OCI-LY7 (cell line): ENCODE measurements at regions not wholly inside any gene's neighbourhood (a gene's known extent, or its start where the extent isn't known, plus 50 kb on each side); places are given as distances from the start of the nearest gene placed in this dataset.

ENCODE experiments used
- BruUV-seq: library from RNA; stranded (reverse); fragments of 400-500 nt; replicated peaks from 2 replicates; lab custom pipeline; 2021; lab: Mats Ljungman, UMichigan
- CTCF ChIA-PET: fragments of 300-600 bp; sonication (Branson Sonifier 250); formaldehyde crosslinking; loops from one replicate; lab custom pipeline; 2022; ENCODE audit warnings: antibody characterized with exemption; ENCODE audit not compliant: unreplicated experiment; lab: Charles Lee
- POLR2A ChIA-PET: fragments of 300-600 bp; sonication (Branson Sonifier 250); formaldehyde crosslinking; loops from one replicate; lab custom pipeline; 2022; ENCODE audit warnings: antibody characterized with exemption; lab: Charles Lee
- DNase-seq: peaks from one replicate; pipeline ENCODE4 v3.0.0-alpha.2; 2015; ENCODE audit warnings: low spot score
- H2AFZ ChIP-seq: fragments of 200-600 bp; sonication (generic), shearing (Covaris generic); 2 replicates; pipeline ENCODE4 v1.6.1; 2014; ENCODE audit warnings: mild to moderate bottlenecking, antibody characterized with exemption, low read length, moderate library complexity
- H3K27ac ChIP-seq: fragments of 200-600 bp; sonication (generic); 2 replicates; pipeline ENCODE4 v1.5.1; 2014; ENCODE audit warnings: mixed run types, low read depth, mild to moderate bottlenecking, moderate library complexity, low read length, inconsistent platforms; ENCODE audit not compliant: poor library complexity, severe bottlenecking
- H3K36me3 ChIP-seq: fragments of 200-600 bp; sonication (generic); 2 replicates; pipeline ENCODE4 v1.6.1; 2014; ENCODE audit warnings: mild to moderate bottlenecking, antibody characterized with exemption, low read length, moderate library complexity, mixed read lengths; ENCODE audit not compliant: insufficient read depth
- H3K4me1 ChIP-seq: fragments of 200-600 bp; sonication (generic); 2 replicates; pipeline ENCODE4 v1.5.1; 2014; ENCODE audit warnings: mild to moderate bottlenecking, low read length; ENCODE audit not compliant: insufficient read depth, poor library complexity, severe bottlenecking
- H3K4me2 ChIP-seq: fragments of 200-600 bp; sonication (generic); 2 replicates; pipeline ENCODE4 v1.6.1; 2014; ENCODE audit warnings: mild to moderate bottlenecking, low read length
- H3K4me3 ChIP-seq: fragments of 200-600 bp; sonication (generic); 2 replicates; pipeline ENCODE4 v1.5.1; 2014; ENCODE audit warnings: mild to moderate bottlenecking, low read depth, low read length; ENCODE audit not compliant: poor library complexity, severe bottlenecking
- H3K79me2 ChIP-seq: fragments of 200-600 bp; sonication (generic); 2 replicates; pipeline ENCODE4 v1.6.1; 2016; ENCODE audit warnings: low read depth, mild to moderate bottlenecking, low read length, moderate library complexity, mixed read lengths; ENCODE audit not compliant: insufficient read depth
- H3K9me2 ChIP-seq: fragments of 200-600 bp; sonication (generic); 2 replicates; pipeline ENCODE4 v1.6.1; 2016; ENCODE audit warnings: mild to moderate bottlenecking, low read length, mixed read lengths; ENCODE audit not compliant: insufficient read depth
- H3K9me3 ChIP-seq: fragments of 200-600 bp; sonication (generic); 2 replicates; pipeline ENCODE4 v1.6.1; 2014; ENCODE audit warnings: mild to moderate bottlenecking, mixed run types, low read length, mixed read lengths
- H4K20me1 ChIP-seq: fragments of 200-600 bp; sonication (generic); 2 replicates; pipeline ENCODE4 v1.6.1; 2014; ENCODE audit warnings: mild to moderate bottlenecking, antibody characterized with exemption, low read length, moderate library complexity, mixed read lengths; ENCODE audit not compliant: insufficient read depth
- CTCF ChIP-seq: fragments of 200-600 bp; sonication (generic); conservative IDR thresholded peaks from 2 replicates; pipeline ENCODE4 v1.5.1; 2014; ENCODE audit warnings: mild to moderate bottlenecking, antibody characterized with exemption, low read length, moderate library complexity, mixed read lengths
- EZH2phosphoT487 ChIP-seq: fragments of 200-600 bp; sonication (generic); IDR thresholded peaks from 2 replicates; pipeline ENCODE4 v1.6.1; 2018; ENCODE audit warnings: low read depth, borderline replicate concordance, mild to moderate bottlenecking, mixed run types, antibody characterized with exemption, low read length, moderate library complexity, mixed read lengths
- intact Hi-C: fragments of 100-400 bp; cut with micrococcal nuclease; formaldehyde crosslinking; loops from one replicate; pipeline ENCODE4 v1.10.0; 2022; ENCODE audit not compliant: unreplicated experiment

- BruUV-seq, result no TSS peak
- no peak overlapping the region for H3K4me2 ChIP-seq
- no peak overlapping the region for H3K27ac ChIP-seq
- no peaks in the 10 kb centered on the region for H3K36me3 ChIP-seq
- CTCF ChIA-PET, result no interaction called here
- H3K4me1 ChIP-seq, result no peaks in the 10 kb centered on the region
- no peak for TF ChIP-seq EZH2phosphoT487
- no peak for TF ChIP-seq CTCF
- POLR2A ChIA-PET, result interaction anchor here (1.4 kb wide), 1 partner anchor 11 kb away, joined by 3 read pairs; no protein-coding TSS in a partner anchor
- DNase-seq, result no peak
- intact Hi-C loops, result no loop called here
- no peaks in the 10 kb centered on the region for H3K9me3 ChIP-seq
- no peaks in the 10 kb centered on the region for H3K79me2 ChIP-seq
- H3K4me3 ChIP-seq, result no peak overlapping the region
- no peak overlapping the region for H2AFZ ChIP-seq
- H4K20me1 ChIP-seq, result no peaks in the 10 kb centered on the region
- H3K9me2 ChIP-seq, result no peaks in the 10 kb centered on the region
Observed at GRCh38 chr17:63125987-63126386, 160.0 kb downstream of the TANC2 start.

- no peaks in the 10 kb centered on the region for H3K9me2 ChIP-seq
- no peak for DNase-seq
- no peaks in the 10 kb centered on the region for H3K79me2 ChIP-seq
- no peak overlapping the region for H3K4me3 ChIP-seq
- no peak overlapping the region for H3K4me2 ChIP-seq
- no peaks in the 10 kb centered on the region for H3K4me1 ChIP-seq
- CTCF ChIA-PET, result no interaction called here
- no peaks in the 10 kb centered on the region for H3K9me3 ChIP-seq
- no peak overlapping the region for H3K27ac ChIP-seq
- BruUV-seq, result no TSS peak
- intact Hi-C loops, result no loop called here
- POLR2A ChIA-PET, result interaction anchor here (1.1 to 1.4 kb wide), 2 partner anchors 10 to 12 kb away, joined by 3 to 4 read pairs; no protein-coding TSS in a partner anchor
- H3K36me3 ChIP-seq, result no peaks in the 10 kb centered on the region
- no peak overlapping the region for H2AFZ ChIP-seq
- no peak for TF ChIP-seq CTCF
- no peak for TF ChIP-seq EZH2phosphoT487
- H4K20me1 ChIP-seq, result no peaks in the 10 kb centered on the region
Observed at GRCh38 chr17:63126607-63127006, 160.6 kb downstream of the TANC2 start.

- no peak for DNase-seq
- Histone ChIP-seq H3K4me1 (no peaks in the 10 kb centered on the region), H3K9me3 (no peaks in the 10 kb centered on the region), H3K79me2 (no peaks in the 10 kb centered on the region), H2AFZ (no peak overlapping the region), H3K27ac (no peak overlapping the region), H3K4me2 (no peak overlapping the region), H3K4me3 (no peak overlapping the region), H3K9me2 (no peaks in the 10 kb centered on the region), H4K20me1 (no peaks in the 10 kb centered on the region), H3K36me3 (no peaks in the 10 kb centered on the region)
- BruUV-seq, result no TSS peak
- ChIA-PET CTCF (no interaction called here), POLR2A (no interaction called here)
- TF ChIP-seq EZH2phosphoT487 (no peak), CTCF (no peak)
- intact Hi-C loops, result no loop called here
Observed at GRCh38 chr17:63132459-63132911, 166.4 kb downstream of the TANC2 start.
